A673 (cell line): ENCODE measurements at regions not wholly inside any gene's neighbourhood (a gene's known extent, or its start where the extent isn't known, plus 50 kb on each side); places are given as distances from the start of the nearest gene placed in this dataset.
"Not testable (repeated sequence)": the region's sequence is repeated elsewhere in the genome, so short reads cannot be mapped to it uniquely, and the experiment has no call there.

Experiments used
- BruUV-seq: library from RNA; stranded (reverse); fragments of 400-500 nt; replicated peaks from 2 replicates; lab custom pipeline; 2021; lab: Mats Ljungman, UMichigan
- CTCF ChIA-PET: fragments of 300-600 bp; sonication (Branson Sonifier 250); formaldehyde crosslinking; loops from one replicate; lab custom pipeline; 2022; ENCODE audit warnings: antibody characterized with exemption; lab: Charles Lee
- POLR2A ChIA-PET: fragments of 300-600 bp; sonication (Branson Sonifier 250); formaldehyde crosslinking; loops from one replicate; lab custom pipeline; 2022; ENCODE audit warnings: antibody characterized with exemption; ENCODE audit not compliant: low non-redundant PET; lab: Charles Lee
- DNase-seq: peaks from one replicate; pipeline ENCODE4 v3.0.0-alpha.2; 2015; ENCODE audit warnings: low spot score
- H3K27ac ChIP-seq: fragments of 200-600 bp; sonication (generic); 2 replicates; pipeline ENCODE4 v1.5.1; 2016; ENCODE audit warnings: mixed run types, low read depth, mild to moderate bottlenecking, mixed read lengths, antibody characterized with exemption, low read length; ENCODE audit not compliant: poor library complexity, severe bottlenecking
- H3K27me3 ChIP-seq: fragments of 200-600 bp; sonication (generic); replicated peaks from 2 replicates; pipeline ENCODE4 v1.6.1; 2017; ENCODE audit warnings: mixed run types, low read depth, mild to moderate bottlenecking, mixed read lengths, antibody characterized with exemption, low read length; ENCODE audit not compliant: insufficient read depth, poor library complexity
- H3K36me3 ChIP-seq: fragments of 200-600 bp; sonication (generic); 2 replicates; pipeline ENCODE4 v1.6.1; 2016; ENCODE audit warnings: mixed run types, mild to moderate bottlenecking, mixed read lengths, antibody characterized with exemption, low read length; ENCODE audit not compliant: insufficient read depth, poor library complexity, severe bottlenecking
- H3K4me1 ChIP-seq: fragments of 200-600 bp; sonication (generic); 2 replicates; pipeline ENCODE4 v1.6.1; 2017; ENCODE audit warnings: mixed run types, mild to moderate bottlenecking, mixed read lengths, antibody characterized with exemption, low read length; ENCODE audit not compliant: insufficient read depth, poor library complexity, severe bottlenecking
- H3K4me3 ChIP-seq: fragments of 200-600 bp; sonication (generic); 2 replicates; pipeline ENCODE4 v1.5.1; 2016; ENCODE audit warnings: low read depth, mixed run types, mild to moderate bottlenecking, mixed read lengths, low read length; ENCODE audit not compliant: poor library complexity, severe bottlenecking
- H3K9me3 ChIP-seq: fragments of 200-600 bp; sonication (generic); 2 replicates; pipeline ENCODE4 v1.6.1; 2016; ENCODE audit warnings: mixed run types, low read depth, mild to moderate bottlenecking, mixed read lengths, antibody characterized with exemption, low read length; ENCODE audit not compliant: poor library complexity, severe bottlenecking
- CTCF ChIP-seq: fragments of 300-800, 200-600 bp; sonication (generic); conservative IDR thresholded peaks from 2 replicates; pipeline ENCODE4 v1.5.1; 2017; ENCODE audit warnings: low read depth, mild to moderate bottlenecking, antibody characterized with exemption, low read length, moderate library complexity, mixed read lengths
- EZH2 ChIP-seq: fragments of 200-600 bp; sonication (generic); IDR thresholded peaks from 2 replicates; pipeline ENCODE4 v1.6.1; 2017; ENCODE audit warnings: borderline replicate concordance, low read depth, mild to moderate bottlenecking, mixed read lengths, antibody characterized with exemption, low read length; ENCODE audit not compliant: poor library complexity, severe bottlenecking
- intact Hi-C: fragments of 100-400 bp; cut with micrococcal nuclease; formaldehyde crosslinking; loops from one replicate; pipeline ENCODE4 v1.10.0; 2022; ENCODE audit not compliant: unreplicated experiment

GRCh38 chrX:122363112-122363795 lies 820.8 kb upstream of the GRIA3 start:
- no peak for DNase-seq
- Histone ChIP-seq H3K4me3 (no peak overlapping the region), H3K27me3 (no peaks in the 10 kb centered on the region), H3K4me1 (no peaks in the 10 kb centered on the region), H3K9me3 (peaks cover 4% of the 10 kb centered on the region), H3K27ac (no peak overlapping the region), H3K36me3 (no peaks in the 10 kb centered on the region)
- no peak for TF ChIP-seq CTCF
- TF ChIP-seq EZH2, result no peak
- CTCF ChIA-PET, result no interaction called here
- no TSS peak for BruUV-seq
- intact Hi-C loops, result no loop called here
- POLR2A ChIA-PET, result no interaction called here

- POLR2A ChIA-PET, H3K4me3 ChIP-seq, CTCF ChIA-PET, BruUV-seq, H3K27ac ChIP-seq, H3K4me1 ChIP-seq, H3K36me3 ChIP-seq, DNase-seq, H3K9me3 ChIP-seq, intact Hi-C loops, H3K27me3 ChIP-seq: not testable (repeated sequence)
Observed at GRCh38 chrX:122375533-122375932, 808.5 kb upstream of the GRIA3 start.

GRCh38 chrX:122389005-122389404 lies 795.1 kb upstream of the GRIA3 start:
- CTCF ChIA-PET, result no interaction called here
- Histone ChIP-seq H3K4me3 (no peak overlapping the region), H3K4me1 (no peaks in the 10 kb centered on the region), H3K27ac (no peak overlapping the region), H3K36me3 (no peaks in the 10 kb centered on the region), H3K27me3 (no peaks in the 10 kb centered on the region), H3K9me3 (no peaks in the 10 kb centered on the region)
- TF ChIP-seq EZH2, result no peak
- no peak for TF ChIP-seq CTCF
- intact Hi-C loops, result no loop called here
- POLR2A ChIA-PET, result no interaction called here
- BruUV-seq, result no TSS peak
- DNase-seq, result no peak

- H3K27me3 ChIP-seq, result no peaks in the 10 kb centered on the region
- POLR2A ChIA-PET, result no interaction called here
- CTCF ChIA-PET, result no interaction called here
- no TSS peak for BruUV-seq
- H3K4me1 ChIP-seq, result no peaks in the 10 kb centered on the region
- H3K9me3 ChIP-seq, result no peaks in the 10 kb centered on the region
- intact Hi-C loops, result no loop called here
- H3K36me3 ChIP-seq, result no peaks in the 10 kb centered on the region
- DNase-seq, result no peak
- no peak overlapping the region for H3K27ac ChIP-seq
- TF ChIP-seq EZH2 (no peak), CTCF (no peak)
- no peak overlapping the region for H3K4me3 ChIP-seq
Observed at GRCh38 chrX:122418758-122419157, 765.3 kb upstream of the GRIA3 start.
